Left ventricle myocardium inferior (tissue), 1 donor: ENCODE measurements at regions not wholly inside any gene's neighbourhood (a gene's known extent, or its start where the extent isn't known, plus 50 kb on each side); places are given as distances from the start of the nearest gene placed in this dataset.
"Not testable (repeated sequence)": the region's sequence is repeated elsewhere in the genome, so short reads cannot be mapped to it uniquely, and the experiment has no call there.

Experiments
- DNase-seq: peaks from one replicate; pipeline ENCODE4 v3.0.0-alpha.2; 2020
- H3K27ac ChIP-seq: fragments of 200-600 bp; replicated peaks from 2 replicates; pipeline ENCODE4 v1.8.0; 2021
- H3K27me3 ChIP-seq: fragments of 200-600 bp; 2 replicates; pipeline ENCODE4 v1.8.0; 2021; ENCODE audit warnings: low read depth
- H3K36me3 ChIP-seq: fragments of 200-600 bp; 2 replicates; pipeline ENCODE4 v1.8.0; 2021
- H3K4me1 ChIP-seq: fragments of 200-600 bp; 2 replicates; pipeline ENCODE4 v1.8.0; 2021
- H3K4me3 ChIP-seq: fragments of 200-600 bp; 2 replicates; pipeline ENCODE4 v1.8.0; 2021; ENCODE audit warnings: mild to moderate bottlenecking, moderate library complexity
- H3K9me3 ChIP-seq: fragments of 200-600 bp; replicated peaks from 2 replicates; pipeline ENCODE4 v1.8.0; 2021
- intact Hi-C: fragments of 100-400 bp; cut with micrococcal nuclease; formaldehyde crosslinking; loops from one replicate; pipeline ENCODE4 v1.11.0; 2022
- TF ChIP-seq, protein P1 (sequence below): fragments of 200-600 bp; IDR thresholded peaks from 2 replicates; pipeline ENCODE4 v1.8.0; 2021; ENCODE audit warnings: antibody characterized with exemption, mild to moderate bottlenecking, borderline replicate concordance
- donor health status: DM: no; HTN: yes; CAD: no; lungs with severe emphysema.

DNA sequence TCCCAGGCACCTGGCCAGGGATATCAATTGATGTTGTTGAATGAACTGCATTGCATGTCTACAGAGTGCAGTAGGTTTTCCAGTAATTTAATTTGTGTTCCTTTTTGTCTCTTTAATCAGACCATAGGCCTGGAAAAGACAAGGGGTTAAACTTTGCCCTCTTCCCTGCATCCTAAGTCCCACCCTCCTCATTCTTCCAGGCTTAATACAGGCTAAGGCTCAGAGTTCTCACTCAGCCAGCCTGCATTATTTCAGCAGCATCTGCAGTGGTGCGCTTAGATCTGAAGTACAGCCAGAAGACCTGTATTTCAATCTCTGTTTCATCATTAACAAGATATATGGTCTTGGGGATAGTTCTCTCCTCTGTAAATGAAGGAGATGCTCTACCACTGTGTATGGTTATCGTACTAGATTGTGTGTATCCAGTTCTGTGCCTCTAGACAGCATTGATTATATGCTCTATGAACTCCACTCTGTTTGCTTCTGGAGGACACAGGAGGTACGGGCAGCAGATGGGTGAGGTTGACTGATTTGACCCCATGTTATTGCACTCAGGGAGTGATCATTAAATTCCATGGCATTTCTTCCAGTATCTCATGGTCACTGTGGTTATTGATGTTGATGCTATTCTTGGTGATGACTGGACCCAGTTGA lies 286.1 kb downstream of the RPS6KC1 start:
- Histone ChIP-seq H3K36me3 (no peaks in the 10 kb centered on the region), H3K27me3 (no peaks in the 10 kb centered on the region), H3K4me3 (no peak overlapping the region), H3K4me1 (no peaks in the 10 kb centered on the region), H3K9me3 (no peaks in the 10 kb centered on the region), H3K27ac (no peak overlapping the region)
- DNase-seq = no peak
- TF ChIP-seq, protein P1, sequence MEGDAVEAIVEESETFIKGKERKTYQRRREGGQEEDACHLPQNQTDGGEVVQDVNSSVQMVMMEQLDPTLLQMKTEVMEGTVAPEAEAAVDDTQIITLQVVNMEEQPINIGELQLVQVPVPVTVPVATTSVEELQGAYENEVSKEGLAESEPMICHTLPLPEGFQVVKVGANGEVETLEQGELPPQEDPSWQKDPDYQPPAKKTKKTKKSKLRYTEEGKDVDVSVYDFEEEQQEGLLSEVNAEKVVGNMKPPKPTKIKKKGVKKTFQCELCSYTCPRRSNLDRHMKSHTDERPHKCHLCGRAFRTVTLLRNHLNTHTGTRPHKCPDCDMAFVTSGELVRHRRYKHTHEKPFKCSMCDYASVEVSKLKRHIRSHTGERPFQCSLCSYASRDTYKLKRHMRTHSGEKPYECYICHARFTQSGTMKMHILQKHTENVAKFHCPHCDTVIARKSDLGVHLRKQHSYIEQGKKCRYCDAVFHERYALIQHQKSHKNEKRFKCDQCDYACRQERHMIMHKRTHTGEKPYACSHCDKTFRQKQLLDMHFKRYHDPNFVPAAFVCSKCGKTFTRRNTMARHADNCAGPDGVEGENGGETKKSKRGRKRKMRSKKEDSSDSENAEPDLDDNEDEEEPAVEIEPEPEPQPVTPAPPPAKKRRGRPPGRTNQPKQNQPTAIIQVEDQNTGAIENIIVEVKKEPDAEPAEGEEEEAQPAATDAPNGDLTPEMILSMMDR = no peak
- intact Hi-C loops = no loop called here

DNA sequence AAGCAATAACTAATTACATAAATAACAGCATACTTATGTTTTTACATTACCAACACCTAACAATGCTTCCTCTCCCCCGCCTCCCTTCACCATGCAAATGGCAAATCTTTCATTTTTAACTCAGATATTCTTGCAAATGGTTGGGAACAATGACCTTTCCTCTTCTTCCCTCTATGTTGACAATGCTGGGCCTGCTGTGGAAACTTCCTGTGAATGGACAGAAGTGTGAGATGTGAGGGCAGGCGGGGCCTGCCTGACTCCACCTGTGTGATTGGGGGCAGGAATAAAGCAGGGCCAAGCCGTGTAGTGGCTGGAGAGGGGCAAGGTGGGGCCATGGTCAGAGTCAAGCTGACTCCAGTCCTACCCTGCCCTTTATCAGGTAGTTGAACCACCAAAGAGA lies 289.6 kb downstream of the RPS6KC1 start:
- H3K4me3 ChIP-seq = no peak overlapping the region
- no peak overlapping the region for H3K27ac ChIP-seq
- no peaks in the 10 kb centered on the region for H3K4me1 ChIP-seq
- no peaks in the 10 kb centered on the region for H3K36me3 ChIP-seq
- intact Hi-C loops = no loop called here
- H3K27me3 ChIP-seq = no peaks in the 10 kb centered on the region
- TF ChIP-seq, protein P1 = no peak
- peaks cover 9% of the 10 kb centered on the region for H3K9me3 ChIP-seq
- no peak for DNase-seq

DNA sequence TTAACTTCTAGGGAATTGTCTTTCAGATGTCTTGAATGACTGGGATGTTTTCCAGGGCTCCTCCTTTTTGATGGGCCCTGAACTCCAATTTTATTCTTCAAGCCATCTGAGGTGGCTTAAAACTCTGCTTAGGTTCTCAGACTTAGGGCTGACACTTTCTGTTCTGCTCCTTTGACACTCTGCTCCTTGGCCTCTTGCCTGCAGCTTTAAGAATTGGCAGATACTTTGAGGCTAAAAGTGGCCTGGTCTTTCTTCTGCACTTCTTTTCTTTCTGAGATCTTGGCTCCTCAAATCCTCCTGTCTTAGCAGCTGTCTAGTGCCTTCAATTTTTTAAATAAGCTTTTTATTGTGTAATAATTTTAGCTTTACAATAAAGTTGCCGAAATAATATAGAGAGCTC lies 294.6 kb downstream of the RPS6KC1 start:
- TF ChIP-seq, protein P1 = no peak
- DNase-seq = no peak
- no peak overlapping the region for H3K27ac ChIP-seq
- no peak overlapping the region for H3K4me3 ChIP-seq
- H3K36me3 ChIP-seq = no peaks in the 10 kb centered on the region
- no peaks in the 10 kb centered on the region for H3K4me1 ChIP-seq
- peaks cover 10% of the 10 kb centered on the region for H3K27me3 ChIP-seq
- H3K9me3 ChIP-seq = peaks cover 9% of the 10 kb centered on the region
- intact Hi-C loops = no loop called here

DNA sequence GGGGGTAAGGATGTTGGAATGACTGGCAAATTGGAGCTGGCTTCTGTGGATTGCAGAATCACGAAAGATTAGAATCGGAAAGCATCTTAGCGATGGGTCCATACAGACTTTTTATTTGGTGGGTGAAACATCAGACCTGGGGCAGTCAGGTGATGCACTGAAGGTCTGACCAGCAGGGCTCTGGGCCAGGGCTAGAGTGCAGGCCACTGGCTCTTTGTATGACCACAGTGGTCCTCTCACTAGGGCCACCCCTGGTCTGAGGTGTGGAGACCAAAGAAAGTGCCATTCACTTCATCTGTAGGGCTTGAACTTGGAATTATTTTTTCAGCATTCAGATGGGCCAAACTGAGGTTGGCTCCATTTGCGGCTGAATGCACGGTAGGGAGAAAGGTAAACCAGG lies 306.4 kb downstream of the RPS6KC1 start:
- intact Hi-C loops = no loop called here
- no peak overlapping the region for H3K27ac ChIP-seq
- TF ChIP-seq, protein P1 = no peak
- no peaks in the 10 kb centered on the region for H3K4me1 ChIP-seq
- no peaks in the 10 kb centered on the region for H3K36me3 ChIP-seq
- H3K9me3 ChIP-seq = peaks cover 14% of the 10 kb centered on the region
- no peak overlapping the region for H3K4me3 ChIP-seq
- no peak for DNase-seq
- H3K27me3 ChIP-seq = no peaks in the 10 kb centered on the region

DNA sequence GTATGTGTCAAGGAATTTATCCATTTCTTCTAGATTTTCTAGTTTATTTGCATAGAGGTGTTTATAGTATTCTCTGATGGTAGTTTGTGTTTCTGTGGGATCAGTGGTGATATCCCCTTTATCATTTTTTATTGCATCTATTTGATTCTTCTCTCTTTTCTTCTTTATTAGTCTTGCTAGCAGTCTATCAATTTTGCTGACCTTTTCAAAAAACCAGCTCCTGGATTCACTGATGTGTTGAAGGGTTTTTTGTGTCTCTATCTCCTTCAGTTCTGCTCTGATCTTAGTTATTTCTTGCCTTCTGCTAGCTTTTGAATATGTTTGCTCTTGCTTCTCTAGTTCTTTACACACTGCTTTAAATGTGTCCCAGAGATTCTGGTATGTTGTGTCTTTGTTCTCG lies 307.3 kb downstream of the RPS6KC1 start:
- peaks cover 14% of the 10 kb centered on the region for H3K9me3 ChIP-seq
- intact Hi-C loops, H3K36me3 ChIP-seq: not testable (repeated sequence)

DNA sequence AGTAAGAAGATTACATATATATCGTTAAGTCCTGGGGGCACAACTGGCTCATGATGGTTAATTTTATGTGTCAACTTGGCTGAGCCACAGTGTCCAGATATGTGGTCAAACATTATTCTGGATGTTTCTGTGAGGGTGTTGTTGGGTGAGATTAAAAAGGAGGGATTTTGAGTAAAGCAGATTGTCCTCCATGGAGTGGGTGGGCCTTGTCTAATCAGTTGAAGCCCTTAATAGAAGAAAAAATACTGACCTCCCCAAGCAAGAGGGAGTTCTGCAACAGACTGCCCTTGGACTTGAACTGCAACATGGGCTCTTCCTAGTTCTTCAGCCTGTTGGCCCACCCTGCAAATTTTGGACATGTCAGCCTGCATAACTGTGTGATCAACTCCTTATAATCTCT lies 311.6 kb downstream of the RPS6KC1 start:
- Histone ChIP-seq H3K36me3 (no peaks in the 10 kb centered on the region), H3K27ac (no peak overlapping the region), H3K4me1 (no peaks in the 10 kb centered on the region), H3K9me3 (peaks cover 14% of the 10 kb centered on the region), H3K4me3 (no peak overlapping the region), H3K27me3 (no peaks in the 10 kb centered on the region)
- no peak for DNase-seq
- TF ChIP-seq, protein P1 = no peak
- intact Hi-C loops = no loop called here

More for the DNA sequence above, 307.3 kb downstream of the RPS6KC1 start:
- not testable (repeated sequence) for H3K27ac ChIP-seq, DNase-seq, H3K27me3 ChIP-seq, H3K4me3 ChIP-seq, H3K4me1 ChIP-seq
